GM06990 (cell line): ENCODE measurements at regions not wholly inside any gene's neighbourhood (a gene's known extent, or its start where the extent isn't known, plus 50 kb on each side); places are given as distances from the start of the nearest gene placed in this dataset.

ENCODE experiments used
- DNase-seq: peaks from one replicate; pipeline ENCODE4 v3.0.0-alpha.2; 2011; ENCODE audit not compliant: insufficient read length; ENCODE audit errors: extremely low read depth
- H3K27me3 ChIP-seq: replicated peaks from 2 replicates; pipeline ENCODE4 v1.6.0; 2011; ENCODE audit warnings: low read length; ENCODE audit not compliant: control insufficient read depth, insufficient read depth
- H3K36me3 ChIP-seq: 2 replicates; pipeline ENCODE4 v1.5.1; 2011; ENCODE audit warnings: low read length; ENCODE audit not compliant: control insufficient read depth, insufficient read depth
- H3K4me3 ChIP-seq: replicated peaks from 2 replicates; pipeline ENCODE4 v1.5.1; 2011; ENCODE audit warnings: low read depth, mild to moderate bottlenecking, control low read depth, low read length
- TF ChIP-seq, protein P1 (sequence below): IDR thresholded peaks from 2 replicates; pipeline ENCODE4 v1.5.1; 2011; ENCODE audit warnings: low read length, control low read depth, mild to moderate bottlenecking, inconsistent platforms; ENCODE audit not compliant: insufficient read depth, poor library complexity, severe bottlenecking

GRCh38 chr2:153074207-153074606 is 355.8 kb downstream of the ARL6IP6 start:
- DNase-seq = no peak
- no peaks in the 10 kb centered on the region for H3K27me3 ChIP-seq
- H3K4me3 ChIP-seq = no peak overlapping the region
- no peaks in the 10 kb centered on the region for H3K36me3 ChIP-seq
- TF ChIP-seq, protein P1, sequence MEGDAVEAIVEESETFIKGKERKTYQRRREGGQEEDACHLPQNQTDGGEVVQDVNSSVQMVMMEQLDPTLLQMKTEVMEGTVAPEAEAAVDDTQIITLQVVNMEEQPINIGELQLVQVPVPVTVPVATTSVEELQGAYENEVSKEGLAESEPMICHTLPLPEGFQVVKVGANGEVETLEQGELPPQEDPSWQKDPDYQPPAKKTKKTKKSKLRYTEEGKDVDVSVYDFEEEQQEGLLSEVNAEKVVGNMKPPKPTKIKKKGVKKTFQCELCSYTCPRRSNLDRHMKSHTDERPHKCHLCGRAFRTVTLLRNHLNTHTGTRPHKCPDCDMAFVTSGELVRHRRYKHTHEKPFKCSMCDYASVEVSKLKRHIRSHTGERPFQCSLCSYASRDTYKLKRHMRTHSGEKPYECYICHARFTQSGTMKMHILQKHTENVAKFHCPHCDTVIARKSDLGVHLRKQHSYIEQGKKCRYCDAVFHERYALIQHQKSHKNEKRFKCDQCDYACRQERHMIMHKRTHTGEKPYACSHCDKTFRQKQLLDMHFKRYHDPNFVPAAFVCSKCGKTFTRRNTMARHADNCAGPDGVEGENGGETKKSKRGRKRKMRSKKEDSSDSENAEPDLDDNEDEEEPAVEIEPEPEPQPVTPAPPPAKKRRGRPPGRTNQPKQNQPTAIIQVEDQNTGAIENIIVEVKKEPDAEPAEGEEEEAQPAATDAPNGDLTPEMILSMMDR = no peak

DNA sequence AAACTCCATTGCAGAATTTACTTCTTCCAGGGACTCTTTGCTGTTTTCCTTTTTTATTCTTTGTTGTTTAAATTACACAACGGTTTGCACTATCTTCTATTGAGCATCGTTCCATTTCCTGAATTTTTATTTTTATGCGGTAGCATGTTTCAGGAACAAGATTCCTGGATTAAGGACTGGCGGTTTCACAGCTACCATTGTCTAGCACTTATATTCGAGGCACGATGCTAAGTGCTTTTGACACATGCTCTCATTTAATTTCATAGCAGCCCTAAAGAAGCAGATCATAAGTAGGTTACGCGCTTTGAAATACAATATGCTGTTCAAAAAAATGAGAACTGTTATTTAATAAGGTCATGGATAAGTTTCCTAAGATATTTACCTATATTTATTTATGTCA is 354.4 kb downstream of the ARL6IP6 start:
- TF ChIP-seq, protein P1 = no peak
- no peak for DNase-seq
- Histone ChIP-seq H3K36me3 (no peaks in the 10 kb centered on the region), H3K4me3 (no peak overlapping the region), H3K27me3 (no peaks in the 10 kb centered on the region)

DNA sequence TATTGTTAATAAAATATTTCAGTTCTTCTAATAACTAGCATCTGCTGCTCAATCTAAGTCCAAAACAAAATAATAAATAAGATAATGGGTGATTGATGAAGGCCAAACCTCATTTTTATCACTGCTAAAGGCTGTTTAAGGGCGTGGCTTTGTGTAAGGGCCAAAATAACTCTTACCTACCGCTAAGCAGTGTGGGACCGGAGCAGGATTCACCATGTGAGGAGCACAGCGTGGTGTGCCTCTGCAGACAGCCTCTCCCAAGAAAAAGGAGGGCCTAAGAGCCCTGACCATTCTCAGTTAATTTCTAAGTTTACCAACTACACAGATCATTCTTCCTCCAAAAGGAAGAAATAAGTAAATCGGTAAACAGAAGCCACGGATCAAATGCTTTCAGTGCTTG is 353.7 kb downstream of the ARL6IP6 start:
- no peak for DNase-seq
- no peak overlapping the region for H3K4me3 ChIP-seq
- TF ChIP-seq, protein P1 = no peak
- no peaks in the 10 kb centered on the region for H3K27me3 ChIP-seq
- H3K36me3 ChIP-seq = no peaks in the 10 kb centered on the region

- TF ChIP-seq, protein P1 = no peak
- H3K36me3 ChIP-seq = no peaks in the 10 kb centered on the region
- no peak for DNase-seq
- H3K4me3 ChIP-seq = no peak overlapping the region
- no peaks in the 10 kb centered on the region for H3K27me3 ChIP-seq
These were observed 352.7 kb downstream of the ARL6IP6 start for GRCh38 chr2:153071090-153071489.

DNA sequence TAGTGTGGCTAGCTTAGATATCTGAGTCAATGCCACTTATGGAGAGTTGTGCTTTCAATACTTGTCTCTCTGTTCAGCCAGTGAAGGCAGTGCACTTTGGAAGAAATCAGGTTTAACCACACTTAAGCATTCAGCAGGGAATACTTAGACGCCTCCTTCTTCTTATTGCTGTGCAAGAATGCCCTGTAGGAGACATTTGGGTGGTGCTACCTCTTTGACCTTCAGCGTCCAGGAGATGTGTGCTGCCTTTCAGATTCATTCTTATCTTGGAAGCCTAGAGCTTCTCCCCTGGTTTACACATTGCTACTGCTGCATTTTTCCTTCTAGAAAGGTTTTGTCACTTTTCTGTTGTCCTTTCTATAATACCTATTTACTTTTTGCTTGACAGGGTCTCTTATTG is 350.5 kb downstream of the ARL6IP6 start:
- DNase-seq = no peak
- H3K27me3 ChIP-seq = no peaks in the 10 kb centered on the region
- H3K4me3 ChIP-seq = no peak overlapping the region
- no peaks in the 10 kb centered on the region for H3K36me3 ChIP-seq
- TF ChIP-seq, protein P1 = no peak

- no peaks in the 10 kb centered on the region for H3K36me3 ChIP-seq
- no peak overlapping the region for H3K4me3 ChIP-seq
- DNase-seq = no peak
- TF ChIP-seq, protein P1 = no peak
- no peaks in the 10 kb centered on the region for H3K27me3 ChIP-seq
These were observed 349.6 kb downstream of the ARL6IP6 start for GRCh38 chr2:153068052-153068451.
